ENCODE measurements at regions not wholly inside any gene's neighbourhood (a gene's known extent, or its start where the extent isn't known, plus 50 kb on each side); places are given as distances from the start of the nearest gene placed in this dataset.
"Not testable (repeated sequence)": the region's sequence is repeated elsewhere in the genome, so short reads cannot be mapped to it uniquely, and the experiment has no call there.

DNA sequence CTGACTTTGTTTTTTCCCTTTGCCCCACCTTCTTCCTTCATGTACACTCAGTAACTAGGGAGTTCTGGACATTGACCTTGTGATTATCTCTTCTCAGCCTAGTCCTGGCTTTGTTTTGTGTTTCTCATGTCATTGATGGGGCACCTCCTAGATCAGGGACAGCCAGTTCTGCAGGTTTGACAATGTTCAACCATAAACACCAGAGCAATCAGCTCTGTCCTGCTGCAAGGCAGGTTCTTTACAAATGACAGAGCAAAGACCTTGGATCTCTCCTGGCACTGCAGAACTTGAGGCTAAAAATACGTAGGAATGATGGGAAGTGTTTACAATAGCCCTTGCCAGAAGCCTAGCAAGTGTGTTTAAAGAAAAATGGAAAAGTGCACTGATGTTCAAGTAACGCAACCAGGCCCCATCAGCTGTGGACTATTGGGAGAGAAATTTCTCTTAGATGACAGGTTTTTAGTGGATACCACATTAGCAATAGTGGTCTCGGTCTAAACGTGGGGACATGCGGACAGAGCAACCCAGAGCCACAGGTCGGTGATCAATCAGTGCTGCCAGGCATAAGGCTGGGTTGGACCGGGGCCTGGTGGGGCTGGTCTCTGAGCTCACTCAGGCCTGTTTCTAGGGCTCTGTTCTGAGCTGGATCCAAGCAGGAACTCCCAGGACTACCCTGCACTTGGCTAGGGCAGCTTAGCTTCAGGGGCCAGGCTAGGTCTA lies 76.8 kb downstream of the SOWAHC start:
- H3K9ac ChIP-seq (ENCODE audit: low read depth in 1 of 2, low read length in 2 of 2) = peak overlapping the region; percentile 76 to 79
- H3K4me1 ChIP-seq (ENCODE audit: control insufficient read depth in 2 of 2, insufficient read depth in 2 of 2, low read length in 2 of 2) = peaks cover 34 to 59% of the 10 kb centered on the region in 2 donors
- H3K4me3 ChIP-seq (ENCODE audit: low read length in 2 of 2) = peak overlapping the region; percentile 4 to 35

DNA sequence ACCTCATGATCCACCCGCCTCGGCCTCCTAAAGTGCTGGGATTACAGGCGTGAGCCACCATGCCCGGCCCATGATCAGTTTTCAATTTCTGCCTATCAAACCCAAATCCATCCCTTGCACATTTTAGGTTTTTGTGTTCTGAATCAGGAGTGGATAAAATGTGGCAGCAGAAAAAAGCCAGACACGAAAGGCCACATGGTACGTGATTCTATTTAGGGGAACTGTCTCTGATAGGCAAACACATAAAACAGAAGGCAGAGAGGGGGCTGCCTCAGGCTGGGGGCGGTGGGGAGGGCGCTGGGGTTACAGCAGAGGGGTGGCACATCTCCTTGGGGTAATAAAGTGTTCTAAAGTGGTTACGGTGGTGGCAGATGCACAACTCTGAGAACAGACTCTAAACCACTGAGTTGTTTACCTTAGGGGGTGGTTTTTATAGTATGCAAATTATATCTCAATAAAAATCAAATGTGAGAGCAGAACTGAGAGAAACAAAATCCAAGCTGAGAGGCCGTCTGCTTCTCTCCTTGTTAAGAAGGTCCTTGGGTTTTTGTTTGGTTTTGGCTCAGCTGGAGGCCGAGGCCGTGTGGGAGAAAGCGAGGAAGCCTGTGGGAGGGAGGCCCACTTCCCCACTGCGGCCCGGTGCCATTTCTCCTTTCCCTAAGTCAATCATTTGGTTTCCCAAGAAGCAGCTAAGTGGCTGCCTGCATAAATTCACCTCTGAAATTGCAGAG lies 78.0 kb downstream of the SOWAHC start:
- peak overlapping the region in 1 of 2 donors; percentile 59 for H3K9ac ChIP-seq (ENCODE audit: low read depth in 1 of 2, low read length in 2 of 2)
- H3K4me1 ChIP-seq (ENCODE audit: control insufficient read depth in 2 of 2, insufficient read depth in 2 of 2, low read length in 2 of 2) = peaks cover 32 to 59% of the 10 kb centered on the region in 2 donors

More for the DNA sequence above, 76.8 kb downstream of the SOWAHC start:
- no peaks in the 10 kb centered on the region for H3K27me3 ChIP-seq (ENCODE audit: control insufficient read depth in 2 of 2, insufficient read depth in 2 of 2, low read length in 2 of 2)
- H3K27ac ChIP-seq (ENCODE audit: low read depth in 2 of 2, low read length in 2 of 2) = peak overlapping the region; percentile 97 to 98
- H3K9me3 ChIP-seq (ENCODE audit: control insufficient read depth in 2 of 2, low read length in 2 of 2) = no peaks in the 10 kb centered on the region
- no peaks in the 10 kb centered on the region for H3K36me3 ChIP-seq (ENCODE audit: control insufficient read depth in 2 of 2, insufficient read depth in 2 of 2, low read length in 2 of 2)

DNA sequence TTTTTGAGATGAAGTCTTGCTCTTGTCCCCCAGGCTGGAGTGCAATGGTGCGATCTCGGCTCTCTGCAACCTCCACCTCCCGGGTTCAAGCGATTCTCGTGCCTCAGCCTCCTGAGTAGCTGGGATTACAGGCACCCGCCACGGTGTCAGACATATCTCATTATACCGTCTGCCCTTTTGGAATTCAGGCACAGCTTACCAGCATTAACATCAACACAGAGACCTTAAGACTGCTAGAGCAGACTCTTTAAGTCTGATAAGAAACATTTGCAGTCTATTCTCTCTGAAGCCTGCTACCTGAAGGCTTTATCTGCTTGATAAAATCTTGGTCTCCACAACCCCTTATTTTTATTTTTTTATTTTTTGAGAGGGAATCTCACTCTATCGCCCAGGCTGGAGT lies 78.7 kb downstream of the SOWAHC start:
- Histone ChIP-seq H3K4me1 (ENCODE audit: control insufficient read depth in 2 of 2, insufficient read depth in 2 of 2, low read length in 2 of 2) (peaks cover 32 to 59% of the 10 kb centered on the region in 2 donors), H3K9ac (ENCODE audit: low read depth in 1 of 2, low read length in 2 of 2) (peak overlapping the region; percentile 20 to 59), H3K27ac (ENCODE audit: low read depth in 2 of 2, low read length in 2 of 2) (peak overlapping the region; percentile 97 to 98)
- not testable (repeated sequence) for H3K9me3 ChIP-seq (ENCODE audit: control insufficient read depth in 2 of 2, low read length in 2 of 2); H3K36me3 ChIP-seq (ENCODE audit: control insufficient read depth in 2 of 2, insufficient read depth in 2 of 2, low read length in 2 of 2); H3K27me3 ChIP-seq (ENCODE audit: control insufficient read depth in 2 of 2, insufficient read depth in 2 of 2, low read length in 2 of 2); H3K4me3 ChIP-seq (ENCODE audit: low read length in 2 of 2)

More for the DNA sequence above, 78.0 kb downstream of the SOWAHC start:
- H3K4me3 ChIP-seq (ENCODE audit: low read length in 2 of 2) = peak overlapping the region in 1 of 2 donors; percentile 45
- H3K27ac ChIP-seq (ENCODE audit: low read depth in 2 of 2, low read length in 2 of 2) = peak overlapping the region; percentile 97 to 98
- no peaks in the 10 kb centered on the region for H3K36me3 ChIP-seq (ENCODE audit: control insufficient read depth in 2 of 2, insufficient read depth in 2 of 2, low read length in 2 of 2)
- H3K27me3 ChIP-seq (ENCODE audit: control insufficient read depth in 2 of 2, insufficient read depth in 2 of 2, low read length in 2 of 2) = no peaks in the 10 kb centered on the region
- H3K9me3 ChIP-seq (ENCODE audit: control insufficient read depth in 2 of 2, low read length in 2 of 2) = no peaks in the 10 kb centered on the region

DNA sequence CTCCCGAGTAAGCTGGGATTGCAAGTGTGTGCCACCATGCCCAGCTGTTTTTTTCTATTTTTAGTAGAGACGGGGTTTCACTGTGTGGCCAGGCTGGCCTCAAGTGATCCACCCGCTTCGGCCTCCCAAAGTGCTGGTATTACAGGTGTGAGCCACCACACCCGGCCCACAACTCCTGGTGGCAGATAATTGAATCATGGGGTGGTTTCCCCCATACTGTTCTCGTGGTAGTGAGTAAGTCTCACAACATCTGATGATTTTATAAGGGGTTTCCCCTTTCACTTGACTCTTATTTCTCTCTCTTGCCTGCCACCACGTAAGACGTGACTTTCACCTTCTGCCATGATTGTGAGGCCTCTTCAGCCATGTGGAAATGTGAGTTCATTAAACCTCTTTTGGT lies 79.1 kb downstream of the SOWAHC start:
- Histone ChIP-seq H3K4me1 (ENCODE audit: control insufficient read depth in 2 of 2, insufficient read depth in 2 of 2, low read length in 2 of 2) (peaks cover 32 to 59% of the 10 kb centered on the region in 2 donors), H3K9ac (ENCODE audit: low read depth in 1 of 2, low read length in 2 of 2) (peak overlapping the region in 1 of 2 donors; percentile 59), H3K27ac (ENCODE audit: low read depth in 2 of 2, low read length in 2 of 2) (peak overlapping the region; percentile 97 to 98)
- not testable (repeated sequence) for H3K36me3 ChIP-seq (ENCODE audit: control insufficient read depth in 2 of 2, insufficient read depth in 2 of 2, low read length in 2 of 2); H3K9me3 ChIP-seq (ENCODE audit: control insufficient read depth in 2 of 2, low read length in 2 of 2); H3K4me3 ChIP-seq (ENCODE audit: low read length in 2 of 2); H3K27me3 ChIP-seq (ENCODE audit: control insufficient read depth in 2 of 2, insufficient read depth in 2 of 2, low read length in 2 of 2)

DNA sequence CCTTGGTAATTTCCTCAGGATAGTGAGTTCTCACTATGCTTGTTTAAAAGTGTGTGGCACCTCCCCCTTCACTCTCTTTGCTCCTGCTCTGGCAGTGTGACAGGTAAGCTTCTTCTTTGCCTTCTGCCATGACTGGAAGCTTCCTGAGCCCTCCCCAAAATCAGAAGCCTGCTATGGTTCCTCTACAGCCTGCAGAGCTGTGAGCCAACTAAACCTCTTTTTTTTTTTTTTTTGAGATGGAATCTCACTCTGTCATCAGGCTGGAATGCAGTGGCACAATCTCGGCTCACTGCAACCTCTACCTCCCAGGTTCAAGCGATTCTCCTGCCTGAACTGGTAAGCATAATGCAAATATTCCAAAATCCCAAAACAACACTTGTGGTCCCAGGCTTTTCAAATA lies 80.0 kb downstream of the SOWAHC start:
- H3K27me3 ChIP-seq (ENCODE audit: control insufficient read depth in 2 of 2, insufficient read depth in 2 of 2, low read length in 2 of 2) = no peaks in the 10 kb centered on the region
- H3K9me3 ChIP-seq (ENCODE audit: control insufficient read depth in 2 of 2, low read length in 2 of 2) = no peaks in the 10 kb centered on the region
- peak overlapping the region; percentile 97 to 98 for H3K27ac ChIP-seq (ENCODE audit: low read depth in 2 of 2, low read length in 2 of 2)
- no peak overlapping the region for H3K9ac ChIP-seq (ENCODE audit: low read depth in 1 of 2, low read length in 2 of 2)
- no peak overlapping the region for H3K4me3 ChIP-seq (ENCODE audit: low read length in 2 of 2)
- peaks cover 30 to 60% of the 10 kb centered on the region in 2 donors for H3K4me1 ChIP-seq (ENCODE audit: control insufficient read depth in 2 of 2, insufficient read depth in 2 of 2, low read length in 2 of 2)
- H3K36me3 ChIP-seq (ENCODE audit: control insufficient read depth in 2 of 2, insufficient read depth in 2 of 2, low read length in 2 of 2) = no peaks in the 10 kb centered on the region

DNA sequence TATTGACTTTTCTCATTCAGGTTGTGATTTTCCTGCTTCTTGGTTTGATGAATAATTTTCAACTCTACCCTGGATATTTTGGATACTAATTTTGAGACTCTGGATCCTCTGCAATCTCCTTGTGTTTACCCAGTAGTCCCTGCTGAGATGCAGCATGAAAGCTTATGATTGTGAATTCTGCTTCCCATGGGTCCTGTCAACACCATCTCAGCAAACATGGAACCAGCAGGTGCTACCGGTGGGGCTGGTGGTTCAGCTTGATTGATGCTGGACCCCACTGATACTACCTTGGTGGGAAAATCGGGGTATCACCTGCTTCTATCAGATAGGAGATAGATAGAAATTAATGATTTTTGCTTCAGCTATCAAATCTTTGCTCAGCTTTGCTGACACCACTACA lies 81.1 kb downstream of the SOWAHC start:
- Histone ChIP-seq H3K27ac (ENCODE audit: low read depth in 2 of 2, low read length in 2 of 2) (peak overlapping the region; percentile 38 to 97), H3K4me1 (ENCODE audit: control insufficient read depth in 2 of 2, insufficient read depth in 2 of 2, low read length in 2 of 2) (peaks cover 25 to 58% of the 10 kb centered on the region in 2 donors), H3K9ac (ENCODE audit: low read depth in 1 of 2, low read length in 2 of 2) (no peak overlapping the region), H3K27me3 (ENCODE audit: control insufficient read depth in 2 of 2, insufficient read depth in 2 of 2, low read length in 2 of 2) (no peaks in the 10 kb centered on the region), H3K4me3 (ENCODE audit: low read length in 2 of 2) (no peak overlapping the region), H3K9me3 (ENCODE audit: control insufficient read depth in 2 of 2, low read length in 2 of 2) (no peaks in the 10 kb centered on the region), H3K36me3 (ENCODE audit: control insufficient read depth in 2 of 2, insufficient read depth in 2 of 2, low read length in 2 of 2) (no peaks in the 10 kb centered on the region)

DNA sequence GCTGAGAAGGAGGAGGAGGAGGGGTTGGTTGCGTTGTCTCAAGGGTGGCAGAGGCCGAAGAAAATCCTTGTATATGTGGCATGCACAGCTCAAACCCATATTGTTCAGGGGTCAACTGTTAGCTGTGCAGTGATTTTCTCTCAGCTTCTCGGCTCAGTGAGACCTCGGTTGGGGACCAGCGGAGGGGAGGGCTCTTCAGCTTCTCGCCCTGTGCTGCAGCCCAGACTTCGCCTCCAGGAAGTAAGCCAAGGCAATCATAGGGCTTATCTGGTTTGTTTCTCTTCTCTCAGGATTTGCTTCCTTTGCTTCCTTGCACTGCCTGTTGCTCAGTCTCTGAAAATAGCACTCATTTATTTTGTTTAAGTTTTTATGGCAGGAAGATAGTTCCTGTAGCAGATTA lies 85.5 kb downstream of the SOWAHC start:
- peak overlapping the region; percentile 44 to 72 for H3K9ac ChIP-seq (ENCODE audit: low read depth in 1 of 2, low read length in 2 of 2)
- H3K27ac ChIP-seq (ENCODE audit: low read depth in 2 of 2, low read length in 2 of 2) = peak overlapping the region; percentile 92 to 96
- no peaks in the 10 kb centered on the region for H3K36me3 ChIP-seq (ENCODE audit: control insufficient read depth in 2 of 2, insufficient read depth in 2 of 2, low read length in 2 of 2)
- H3K27me3 ChIP-seq (ENCODE audit: control insufficient read depth in 2 of 2, insufficient read depth in 2 of 2, low read length in 2 of 2) = no peaks in the 10 kb centered on the region
- H3K4me3 ChIP-seq (ENCODE audit: low read length in 2 of 2) = peak overlapping the region in 1 of 2 donors; percentile 41
- H3K9me3 ChIP-seq (ENCODE audit: control insufficient read depth in 2 of 2, low read length in 2 of 2) = no peaks in the 10 kb centered on the region
- peaks cover 24 to 39% of the 10 kb centered on the region in 2 donors for H3K4me1 ChIP-seq (ENCODE audit: control insufficient read depth in 2 of 2, insufficient read depth in 2 of 2, low read length in 2 of 2)

DNA sequence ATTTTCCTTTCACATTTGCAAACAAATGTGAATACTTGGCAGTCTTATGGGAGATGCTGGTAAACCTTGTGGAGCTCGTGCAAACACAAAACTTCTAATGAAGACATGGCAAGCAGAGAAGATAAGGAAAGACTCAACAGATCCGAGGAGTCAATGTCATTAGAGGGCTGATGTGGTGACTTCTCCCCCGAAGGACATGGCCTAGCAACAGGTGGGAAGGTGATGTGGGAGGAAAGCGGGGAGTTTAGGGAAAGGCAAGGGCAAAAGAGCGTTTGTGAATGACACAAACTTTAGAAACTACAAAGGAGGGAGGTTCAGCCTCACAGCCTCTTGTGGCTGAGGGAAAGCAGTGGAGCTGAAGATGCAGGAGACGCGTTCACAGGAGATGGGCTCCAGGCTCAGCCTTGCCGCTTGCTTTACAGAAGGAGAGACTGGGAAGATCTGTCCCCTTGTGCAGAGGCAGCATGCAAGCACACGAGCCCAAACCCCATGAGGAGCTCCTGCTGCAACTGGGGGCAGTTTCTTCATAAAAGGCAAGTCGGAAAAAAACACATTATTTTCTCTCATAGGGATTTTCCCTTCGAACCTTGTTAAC lies 86.6 kb downstream of the SOWAHC start:
- peak overlapping the region; percentile 92 to 96 for H3K27ac ChIP-seq (ENCODE audit: low read depth in 2 of 2, low read length in 2 of 2)
- H3K9ac ChIP-seq (ENCODE audit: low read depth in 1 of 2, low read length in 2 of 2) = peak overlapping the region in 1 of 2 donors; percentile 55
- H3K4me3 ChIP-seq (ENCODE audit: low read length in 2 of 2) = no peak overlapping the region
- H3K36me3 ChIP-seq (ENCODE audit: control insufficient read depth in 2 of 2, insufficient read depth in 2 of 2, low read length in 2 of 2) = no peaks in the 10 kb centered on the region
- no peaks in the 10 kb centered on the region for H3K27me3 ChIP-seq (ENCODE audit: control insufficient read depth in 2 of 2, insufficient read depth in 2 of 2, low read length in 2 of 2)
- no peaks in the 10 kb centered on the region for H3K9me3 ChIP-seq (ENCODE audit: control insufficient read depth in 2 of 2, low read length in 2 of 2)
- peaks cover 22 to 31% of the 10 kb centered on the region in 2 donors for H3K4me1 ChIP-seq (ENCODE audit: control insufficient read depth in 2 of 2, insufficient read depth in 2 of 2, low read length in 2 of 2)

DNA sequence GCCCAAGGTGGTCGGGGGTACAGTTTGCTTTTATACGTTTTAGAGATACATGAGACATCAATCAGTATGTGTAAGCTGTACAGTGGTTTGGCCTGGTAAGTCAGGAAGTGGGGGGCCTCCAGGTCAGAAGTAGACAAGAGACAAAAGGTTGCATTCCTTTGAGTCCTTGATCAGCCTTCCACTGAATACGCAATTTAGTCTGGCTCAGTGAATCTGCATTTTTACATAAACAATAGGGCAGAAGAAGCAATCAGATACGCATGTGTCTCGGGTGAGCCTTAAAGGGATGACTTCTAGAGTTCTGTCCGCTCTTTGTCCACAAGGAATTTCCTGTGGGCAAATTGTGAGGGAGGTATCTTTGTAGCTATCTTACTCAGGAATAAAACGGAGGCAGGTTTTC lies 87.2 kb downstream of the SOWAHC start:
- H3K9me3 ChIP-seq (ENCODE audit: control insufficient read depth in 2 of 2, low read length in 2 of 2) = no peaks in the 10 kb centered on the region
- H3K9ac ChIP-seq (ENCODE audit: low read depth in 1 of 2, low read length in 2 of 2) = no peak overlapping the region
- peaks cover 22 to 31% of the 10 kb centered on the region in 2 donors for H3K4me1 ChIP-seq (ENCODE audit: control insufficient read depth in 2 of 2, insufficient read depth in 2 of 2, low read length in 2 of 2)
- H3K27me3 ChIP-seq (ENCODE audit: control insufficient read depth in 2 of 2, insufficient read depth in 2 of 2, low read length in 2 of 2) = no peaks in the 10 kb centered on the region
- no peak overlapping the region for H3K4me3 ChIP-seq (ENCODE audit: low read length in 2 of 2)
- H3K27ac ChIP-seq (ENCODE audit: low read depth in 2 of 2, low read length in 2 of 2) = peak overlapping the region; percentile 84 to 91
- no peaks in the 10 kb centered on the region for H3K36me3 ChIP-seq (ENCODE audit: control insufficient read depth in 2 of 2, insufficient read depth in 2 of 2, low read length in 2 of 2)

Data from mucosa of rectum (tissue), 2 donors.